ENCODE measurements at regions not wholly inside any gene's neighbourhood (a gene's known extent, or its start where the extent isn't known, plus 50 kb on each side); places are given as distances from the start of the nearest gene placed in this dataset.

DNA sequence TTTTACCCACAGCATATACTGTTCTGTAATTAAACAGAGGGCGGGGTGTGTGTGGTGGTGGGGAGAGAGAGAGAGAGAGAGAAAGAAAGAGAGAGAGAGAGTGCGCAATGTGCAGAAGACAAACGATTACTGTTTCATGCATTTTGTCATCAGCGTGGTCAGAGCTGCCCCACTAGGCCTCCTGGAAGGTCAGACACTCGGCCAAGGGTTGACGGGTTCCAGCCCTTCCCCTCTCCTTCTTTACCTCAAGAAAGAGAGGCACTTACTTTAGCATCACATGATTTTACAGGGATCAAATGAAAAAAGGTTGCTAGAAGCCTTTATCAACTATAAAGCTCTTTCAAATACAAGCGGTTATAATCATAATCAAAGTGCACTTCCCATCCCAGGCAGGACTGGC is 269.2 kb upstream of the SORL1-AS1 start:
- DNase-seq (ENCODE audit: low read depth in 1 of 2, low spot score in 2 of 2): no peak
- no peaks in the 10 kb centered on the region for H3K36me3 ChIP-seq
- H3K27me3 ChIP-seq (replicated peaks): no peaks in the 10 kb centered on the region
- H3K4me3 ChIP-seq: no peak overlapping the region
- H3K9me3 ChIP-seq (replicated peaks): no peaks in the 10 kb centered on the region
- no peak overlapping the region for H3K27ac ChIP-seq
- no peaks in the 10 kb centered on the region for H3K4me1 ChIP-seq (replicated peaks)

DNA sequence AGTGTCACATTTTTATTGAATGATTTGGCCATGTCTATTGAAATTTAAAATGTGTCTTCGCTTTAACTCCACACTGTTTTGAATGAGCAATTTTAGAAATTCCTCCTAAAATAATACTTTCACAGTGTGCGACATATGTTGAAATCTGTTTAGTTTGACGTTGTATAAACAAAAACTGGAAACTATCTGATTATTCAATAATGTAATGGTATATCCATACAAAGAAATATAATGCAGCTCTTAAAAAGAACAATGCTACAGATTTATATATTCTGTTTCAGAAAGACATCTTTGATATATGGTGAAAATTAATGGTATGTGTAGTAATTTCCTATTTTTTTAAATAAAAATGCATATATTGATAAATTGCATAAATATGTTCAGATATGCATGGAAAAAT is 268.7 kb upstream of the SORL1-AS1 start:
- Histone ChIP-seq H3K9me3 (replicated peaks) (no peaks in the 10 kb centered on the region), H3K36me3 (no peaks in the 10 kb centered on the region), H3K4me1 (replicated peaks) (no peaks in the 10 kb centered on the region), H3K27me3 (replicated peaks) (no peaks in the 10 kb centered on the region), H3K27ac (no peak overlapping the region), H3K4me3 (no peak overlapping the region)
- DNase-seq (ENCODE audit: low read depth in 1 of 2, low spot score in 2 of 2): no peak

DNA sequence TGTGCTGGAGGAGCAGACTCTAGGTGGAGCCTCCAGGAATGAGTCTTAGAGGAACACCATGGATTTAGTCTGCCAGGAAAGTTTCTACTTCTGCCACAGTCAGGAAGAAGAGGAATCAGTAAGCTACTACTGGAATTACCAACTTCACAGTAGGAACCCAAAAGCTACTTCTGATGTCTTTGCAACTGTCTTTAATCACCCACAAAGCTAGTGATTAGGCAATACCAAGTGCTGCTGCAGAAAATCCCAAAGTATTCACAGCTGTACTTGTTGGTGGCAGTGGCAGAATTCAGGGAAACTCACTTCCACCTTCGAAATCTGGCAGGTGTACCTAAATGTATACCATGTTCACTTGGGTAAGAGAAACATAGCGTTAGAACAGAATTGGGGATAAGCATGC is 264.5 kb upstream of the SORL1-AS1 start:
- Histone ChIP-seq H3K4me3 (no peak overlapping the region), H3K9me3 (replicated peaks) (no peaks in the 10 kb centered on the region), H3K4me1 (replicated peaks) (no peaks in the 10 kb centered on the region), H3K27ac (no peak overlapping the region), H3K27me3 (replicated peaks) (no peaks in the 10 kb centered on the region), H3K36me3 (no peaks in the 10 kb centered on the region)
- DNase-seq (ENCODE audit: low read depth in 1 of 2, low spot score in 2 of 2): no peak

DNA sequence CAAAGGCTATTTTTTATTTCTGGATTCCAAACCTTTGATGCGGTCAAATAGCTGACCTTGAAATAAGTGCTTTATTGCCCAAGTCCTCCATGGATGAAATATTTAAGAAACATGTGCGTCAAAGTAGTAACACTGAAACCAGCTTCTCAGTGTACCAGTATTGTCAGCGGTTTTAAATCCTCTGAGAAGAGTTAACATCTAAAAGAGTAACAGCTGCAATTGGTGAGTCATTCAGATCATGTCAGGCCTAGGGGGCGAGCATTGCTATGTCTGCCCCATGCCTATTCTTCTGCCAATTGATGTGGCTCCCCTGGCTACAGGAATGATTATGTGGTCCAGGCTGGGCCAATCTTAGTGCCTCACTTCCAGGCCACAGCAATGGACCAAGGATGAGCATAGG is 263.3 kb upstream of the SORL1-AS1 start:
- Histone ChIP-seq H3K27ac (no peak overlapping the region), H3K4me1 (replicated peaks) (no peaks in the 10 kb centered on the region)
- no peak for DNase-seq (ENCODE audit: low read depth in 1 of 2, low spot score in 2 of 2)

DNA sequence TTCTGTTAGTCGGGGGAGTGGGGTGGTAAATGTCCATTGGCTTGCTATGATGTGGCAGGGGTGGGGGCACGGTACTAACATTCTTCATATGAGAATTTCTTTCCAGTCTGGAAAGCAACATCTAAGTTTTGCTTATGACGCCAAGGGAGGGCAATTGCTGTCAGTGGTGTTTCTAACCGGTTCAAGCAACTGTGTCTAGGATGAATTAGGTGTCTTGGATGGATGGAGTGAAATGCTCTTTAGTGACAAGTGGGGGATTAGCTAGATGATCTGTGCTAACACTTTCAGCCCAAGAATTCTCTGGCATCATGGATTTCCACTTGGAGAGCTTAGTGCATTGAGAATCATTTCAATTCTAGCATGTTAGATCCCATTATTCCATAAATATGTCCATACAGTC is 262.6 kb upstream of the SORL1-AS1 start:
- no peak for DNase-seq (ENCODE audit: low read depth in 1 of 2, low spot score in 2 of 2)

More for the DNA sequence above, 263.3 kb upstream of the SORL1-AS1 start:
- Histone ChIP-seq H3K9me3 (replicated peaks) (no peaks in the 10 kb centered on the region), H3K27me3 (replicated peaks) (no peaks in the 10 kb centered on the region), H3K36me3 (no peaks in the 10 kb centered on the region), H3K4me3 (no peak overlapping the region)

DNA sequence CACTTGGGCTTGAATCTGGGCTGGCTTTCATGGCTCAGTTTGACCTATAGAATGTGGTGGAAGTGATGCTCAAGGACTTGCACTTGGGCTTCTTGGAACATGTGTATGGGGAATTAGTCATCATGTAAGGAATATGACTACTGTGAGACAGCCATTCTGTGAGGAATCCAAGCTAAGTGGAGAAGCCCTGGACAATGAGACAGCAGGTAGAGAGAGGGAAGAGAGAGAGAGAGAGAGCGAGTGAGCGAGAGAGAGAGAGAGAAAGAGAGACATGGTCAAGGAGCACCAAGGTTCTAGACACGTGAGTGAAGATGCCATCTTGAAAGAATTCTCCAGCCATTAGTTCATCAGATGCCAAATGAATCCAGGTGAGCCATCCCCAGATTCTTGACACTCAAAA is 261.6 kb upstream of the SORL1-AS1 start:
- Histone ChIP-seq H3K4me3 (no peak overlapping the region), H3K4me1 (replicated peaks) (no peaks in the 10 kb centered on the region), H3K27ac (no peak overlapping the region), H3K27me3 (replicated peaks) (no peaks in the 10 kb centered on the region), H3K36me3 (no peaks in the 10 kb centered on the region), H3K9me3 (replicated peaks) (no peaks in the 10 kb centered on the region)
- no peak for DNase-seq (ENCODE audit: low read depth in 1 of 2, low spot score in 2 of 2)

More for the DNA sequence above, 262.6 kb upstream of the SORL1-AS1 start:
- no peak overlapping the region for H3K27ac ChIP-seq
- H3K4me1 ChIP-seq (replicated peaks): no peaks in the 10 kb centered on the region
- H3K27me3 ChIP-seq (replicated peaks): no peaks in the 10 kb centered on the region
- no peak overlapping the region for H3K4me3 ChIP-seq
- H3K9me3 ChIP-seq (replicated peaks): no peaks in the 10 kb centered on the region
- no peaks in the 10 kb centered on the region for H3K36me3 ChIP-seq

DNA sequence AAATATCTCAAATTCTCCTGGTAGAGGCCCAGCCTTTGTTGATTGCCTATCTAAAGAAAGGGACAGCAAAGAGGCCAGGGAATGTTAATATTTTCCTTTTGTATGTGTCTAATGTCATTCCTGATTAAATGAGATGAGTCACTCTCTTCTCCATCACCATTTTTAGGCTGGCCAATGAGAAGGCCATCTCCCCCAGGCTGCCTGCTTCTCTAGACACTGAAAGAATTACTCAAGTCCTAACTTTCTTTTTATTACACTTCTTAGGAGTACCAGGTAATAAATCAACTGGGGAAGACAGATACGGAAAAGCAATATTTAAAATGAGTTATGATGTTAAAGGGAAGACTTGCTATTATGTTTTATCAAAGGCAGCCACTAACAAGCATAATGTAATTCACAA is 259.2 kb upstream of the SORL1-AS1 start:
- no peaks in the 10 kb centered on the region for H3K9me3 ChIP-seq (replicated peaks)
- no peak for DNase-seq (ENCODE audit: low read depth in 1 of 2, low spot score in 2 of 2)
- no peak overlapping the region for H3K4me3 ChIP-seq
- no peak overlapping the region for H3K27ac ChIP-seq
- H3K36me3 ChIP-seq: no peaks in the 10 kb centered on the region
- no peaks in the 10 kb centered on the region for H3K4me1 ChIP-seq (replicated peaks)
- H3K27me3 ChIP-seq (replicated peaks): no peaks in the 10 kb centered on the region

DNA sequence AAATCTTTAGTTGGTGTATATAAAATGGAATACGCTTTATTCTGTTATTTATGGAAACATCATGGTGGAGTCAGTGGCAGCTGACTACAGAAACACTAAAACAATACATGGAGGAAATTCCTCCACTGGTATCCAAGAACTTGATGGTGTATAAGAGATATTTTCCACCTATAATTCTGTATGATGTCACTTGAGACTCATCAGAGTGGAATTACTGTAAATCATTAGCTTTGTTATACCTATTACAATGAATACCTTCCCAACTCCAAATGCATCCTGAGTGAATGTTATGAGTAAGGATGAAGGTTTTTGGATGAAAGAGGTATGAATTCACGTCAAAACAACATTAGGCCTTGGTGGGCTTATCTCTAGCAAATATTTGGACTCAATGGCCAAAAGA is 258.5 kb upstream of the SORL1-AS1 start:
- no peak overlapping the region for H3K27ac ChIP-seq
- H3K4me1 ChIP-seq (replicated peaks): no peaks in the 10 kb centered on the region
- DNase-seq (ENCODE audit: low read depth in 1 of 2, low spot score in 2 of 2): no peak
- no peak overlapping the region for H3K4me3 ChIP-seq
- no peaks in the 10 kb centered on the region for H3K9me3 ChIP-seq (replicated peaks)
- H3K27me3 ChIP-seq (replicated peaks): no peaks in the 10 kb centered on the region
- no peaks in the 10 kb centered on the region for H3K36me3 ChIP-seq

DNA sequence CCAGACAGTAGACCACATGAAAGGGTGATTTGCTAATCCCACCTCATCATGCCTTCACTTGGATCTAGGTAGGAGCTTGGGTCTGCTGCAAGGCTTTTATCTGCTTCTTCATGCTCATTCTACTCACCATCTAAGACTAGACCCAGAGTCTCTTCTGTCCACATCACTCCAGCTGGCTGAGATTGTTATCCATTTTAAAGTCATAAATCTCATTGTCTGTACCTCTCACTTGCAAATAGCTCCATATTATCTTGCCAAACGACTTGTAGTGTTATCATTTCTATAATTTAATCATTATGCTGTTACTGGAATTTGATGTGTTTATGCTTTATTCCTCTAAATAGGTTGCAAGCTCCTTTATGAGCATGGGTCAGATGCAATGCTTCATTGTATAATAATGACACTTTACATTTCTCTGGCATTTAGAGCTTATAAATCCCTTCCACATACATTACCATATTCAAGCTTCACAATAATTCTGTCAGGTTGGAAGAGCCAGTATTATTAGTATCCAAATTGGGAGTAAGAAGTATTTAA is 254.2 kb upstream of the SORL1-AS1 start:
- H3K9me3 ChIP-seq (replicated peaks): no peaks in the 10 kb centered on the region
- H3K27me3 ChIP-seq (replicated peaks): no peaks in the 10 kb centered on the region
- no peak overlapping the region for H3K4me3 ChIP-seq
- H3K4me1 ChIP-seq (replicated peaks): no peaks in the 10 kb centered on the region
- no peak for DNase-seq (ENCODE audit: low read depth in 1 of 2, low spot score in 2 of 2)
- no peaks in the 10 kb centered on the region for H3K36me3 ChIP-seq
- no peak overlapping the region for H3K27ac ChIP-seq

DNA sequence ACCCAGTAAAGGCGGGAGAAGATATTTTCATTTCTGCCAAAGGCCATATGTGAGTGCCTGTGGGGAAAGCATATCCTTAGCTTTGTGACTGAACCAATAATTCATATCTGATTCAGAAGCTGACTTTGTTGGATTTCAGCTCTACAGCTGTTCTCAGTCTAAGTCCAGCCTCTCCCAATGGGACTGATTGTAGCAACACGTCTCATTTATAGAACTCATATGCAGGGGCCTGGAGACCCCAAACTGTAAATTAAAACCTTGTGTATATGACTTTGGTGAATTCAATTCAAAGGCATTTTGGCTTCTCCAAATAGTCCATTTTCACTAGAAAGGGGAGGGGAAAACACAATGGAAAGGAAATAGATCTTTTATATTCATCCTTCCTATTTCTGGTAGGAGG is 250.4 kb upstream of the SORL1-AS1 start:
- H3K27me3 ChIP-seq (replicated peaks): no peaks in the 10 kb centered on the region
- DNase-seq (ENCODE audit: low read depth in 1 of 2, low spot score in 2 of 2): no peak
- no peaks in the 10 kb centered on the region for H3K4me1 ChIP-seq (replicated peaks)
- no peaks in the 10 kb centered on the region for H3K36me3 ChIP-seq
- no peak overlapping the region for H3K4me3 ChIP-seq
- no peaks in the 10 kb centered on the region for H3K9me3 ChIP-seq (replicated peaks)
- H3K27ac ChIP-seq: no peak overlapping the region

DNA sequence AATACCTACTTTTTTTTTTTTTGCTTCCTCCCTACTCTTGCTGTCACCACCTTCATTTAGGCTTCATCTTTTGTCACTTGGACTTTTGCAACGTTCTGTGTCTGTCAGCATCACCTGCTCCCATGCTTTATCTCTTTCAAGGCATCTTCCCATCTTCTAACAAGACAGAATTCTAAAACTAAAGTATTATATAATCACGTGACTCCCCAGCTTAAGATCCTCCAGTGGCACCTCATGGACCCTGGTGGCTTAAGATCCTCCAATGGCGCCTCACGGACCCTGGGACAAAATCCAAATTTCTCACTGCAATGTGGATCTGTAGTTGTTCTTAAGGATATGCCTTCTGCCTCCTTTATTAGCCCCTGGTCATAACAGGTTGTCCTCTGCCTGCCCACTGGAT is 248.2 kb upstream of the SORL1-AS1 start:
- DNase-seq (ENCODE audit: low read depth in 1 of 2, low spot score in 2 of 2): no peak
- no peaks in the 10 kb centered on the region for H3K36me3 ChIP-seq
- no peak overlapping the region for H3K27ac ChIP-seq
- no peak overlapping the region for H3K4me3 ChIP-seq
- no peaks in the 10 kb centered on the region for H3K9me3 ChIP-seq (replicated peaks)
- no peaks in the 10 kb centered on the region for H3K27me3 ChIP-seq (replicated peaks)
- H3K4me1 ChIP-seq (replicated peaks): no peaks in the 10 kb centered on the region

DNA sequence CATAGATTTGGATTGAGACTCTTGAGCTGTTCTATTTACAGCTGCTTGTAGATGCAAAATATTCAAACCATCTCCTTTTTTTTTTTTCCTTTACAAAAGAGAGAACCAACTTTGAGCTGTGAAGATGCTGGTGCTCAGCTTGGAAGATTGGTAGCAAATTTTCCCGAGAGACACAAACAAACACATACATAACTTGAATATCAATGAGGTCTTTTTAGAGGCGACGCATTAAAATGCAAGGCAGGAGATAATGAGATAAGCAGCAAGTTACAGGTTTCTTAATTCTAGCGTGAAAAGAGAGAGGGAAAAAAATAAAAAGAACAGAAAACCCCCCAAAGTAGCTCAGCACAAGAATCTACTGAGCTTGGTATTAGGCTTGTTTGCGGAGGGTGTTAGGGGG is 247.0 kb upstream of the SORL1-AS1 start:
- DNase-seq (ENCODE audit: low read depth in 1 of 2, low spot score in 2 of 2): no peak
- Histone ChIP-seq H3K36me3 (no peaks in the 10 kb centered on the region), H3K4me1 (replicated peaks) (no peaks in the 10 kb centered on the region), H3K4me3 (no peak overlapping the region), H3K27ac (no peak overlapping the region), H3K27me3 (replicated peaks) (no peaks in the 10 kb centered on the region), H3K9me3 (replicated peaks) (no peaks in the 10 kb centered on the region)

DNA sequence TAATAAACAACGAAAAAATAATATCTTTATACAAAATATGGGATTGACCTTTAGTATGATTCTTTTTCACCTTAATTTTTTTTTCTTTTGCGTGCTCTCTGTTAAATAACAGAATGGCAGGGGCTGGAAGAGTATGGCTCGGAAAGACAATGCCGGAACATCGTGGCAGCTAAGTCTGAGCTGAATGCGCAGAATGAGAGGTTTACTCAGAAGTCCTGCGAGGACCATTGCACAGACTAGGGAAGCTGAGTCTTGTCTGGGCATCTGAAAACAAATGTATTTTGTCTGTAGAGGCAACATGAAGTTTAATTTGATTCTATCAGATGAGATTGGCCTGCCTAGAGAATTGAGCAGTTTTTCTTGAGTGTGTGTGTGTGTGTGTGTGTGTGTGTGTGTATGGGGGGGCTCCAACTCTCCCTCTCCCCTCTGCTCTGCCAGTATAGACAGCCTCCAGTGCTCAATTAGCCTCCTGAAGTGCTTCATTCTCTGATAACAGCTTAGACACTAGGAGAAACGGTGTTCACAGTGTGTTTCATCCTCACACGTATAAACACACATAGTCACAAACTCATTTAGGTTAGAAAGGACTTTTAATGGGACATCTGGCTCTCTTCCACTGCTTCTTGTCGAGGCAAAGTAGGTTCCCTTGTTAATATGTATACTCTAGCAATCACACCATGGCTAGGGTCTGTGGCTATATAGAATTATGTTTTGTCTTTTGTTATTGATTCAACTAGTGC is 244.3 kb upstream of the SORL1-AS1 start:
- DNase-seq (ENCODE audit: low read depth in 1 of 2, low spot score in 2 of 2): no peak
- no peaks in the 10 kb centered on the region for H3K36me3 ChIP-seq
- H3K4me3 ChIP-seq: no peak overlapping the region
- H3K4me1 ChIP-seq (replicated peaks): no peaks in the 10 kb centered on the region
- H3K27ac ChIP-seq: no peak overlapping the region
- no peaks in the 10 kb centered on the region for H3K27me3 ChIP-seq (replicated peaks)
- H3K9me3 ChIP-seq (replicated peaks): no peaks in the 10 kb centered on the region

DNA sequence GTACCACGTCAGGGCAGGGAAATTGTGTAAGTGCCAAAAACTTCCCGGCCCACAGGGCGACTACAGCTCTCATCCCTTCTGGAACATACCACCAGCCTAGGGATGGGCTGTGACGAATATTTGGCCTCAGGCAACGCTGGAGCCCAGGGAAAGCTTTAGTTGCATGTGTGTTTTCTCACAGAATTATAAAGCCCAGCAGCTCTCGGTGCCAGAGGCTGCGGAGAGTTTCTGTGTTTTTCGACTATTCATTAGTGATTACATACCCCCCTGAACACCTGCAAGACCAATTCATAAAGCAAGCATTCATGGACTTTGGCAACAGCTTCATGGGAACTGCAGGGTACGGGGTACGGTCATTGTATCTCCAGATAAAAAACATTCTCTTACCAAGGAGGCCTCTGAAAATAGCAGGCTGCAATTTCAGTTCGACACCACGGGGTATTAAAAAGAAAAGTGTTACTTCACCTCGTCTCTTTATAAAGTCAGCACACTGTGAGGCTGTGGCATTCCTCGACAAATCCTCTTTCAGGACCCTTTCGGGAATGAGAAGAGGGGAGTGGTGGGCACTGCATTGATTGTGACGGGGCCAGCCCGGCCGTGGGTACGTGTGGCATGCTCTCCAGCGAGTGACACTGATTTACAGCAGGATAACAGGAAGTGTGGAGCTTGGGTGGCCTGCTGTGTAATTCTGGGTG is 243.6 kb upstream of the SORL1-AS1 start:
- H3K36me3 ChIP-seq: no peaks in the 10 kb centered on the region
- DNase-seq (ENCODE audit: low read depth in 1 of 2, low spot score in 2 of 2): peak; percentile 5 to 34
- H3K27ac ChIP-seq: no peak overlapping the region
- H3K4me1 ChIP-seq (replicated peaks): no peaks in the 10 kb centered on the region
- H3K27me3 ChIP-seq (replicated peaks): no peaks in the 10 kb centered on the region
- no peaks in the 10 kb centered on the region for H3K9me3 ChIP-seq (replicated peaks)
- no peak overlapping the region for H3K4me3 ChIP-seq

Measured in SJSA1 (cell line).